ENCODE measurements at regions not wholly inside any gene's neighbourhood (a gene's known extent, or its start where the extent isn't known, plus 50 kb on each side); places are given as distances from the start of the nearest gene placed in this dataset.
"Not testable (repeated sequence)": the region's sequence is repeated elsewhere in the genome, so short reads cannot be mapped to it uniquely, and the experiment has no call there.

DNA sequence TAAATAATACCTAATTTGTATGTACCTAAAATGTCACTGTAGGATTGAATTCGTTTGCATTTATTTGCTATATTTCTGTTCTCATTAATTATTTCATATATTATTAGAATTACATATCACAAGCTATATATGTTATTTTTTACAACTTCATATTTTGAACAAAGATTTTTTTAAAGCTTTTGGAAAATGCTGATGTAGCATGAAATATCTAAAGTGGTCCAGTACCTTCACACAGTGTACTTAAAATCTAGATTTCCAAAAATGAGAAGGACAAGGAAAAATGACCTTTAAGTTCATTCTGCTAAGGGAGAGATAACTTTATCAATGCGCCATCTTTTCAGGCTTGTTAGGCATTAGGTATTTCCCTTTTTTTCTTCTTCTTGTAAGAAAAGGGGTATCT lies 71.8 kb downstream of the LARP7 start:
- DNase-seq (ENCODE audit: extremely low read depth, low read depth) = no peak

DNA sequence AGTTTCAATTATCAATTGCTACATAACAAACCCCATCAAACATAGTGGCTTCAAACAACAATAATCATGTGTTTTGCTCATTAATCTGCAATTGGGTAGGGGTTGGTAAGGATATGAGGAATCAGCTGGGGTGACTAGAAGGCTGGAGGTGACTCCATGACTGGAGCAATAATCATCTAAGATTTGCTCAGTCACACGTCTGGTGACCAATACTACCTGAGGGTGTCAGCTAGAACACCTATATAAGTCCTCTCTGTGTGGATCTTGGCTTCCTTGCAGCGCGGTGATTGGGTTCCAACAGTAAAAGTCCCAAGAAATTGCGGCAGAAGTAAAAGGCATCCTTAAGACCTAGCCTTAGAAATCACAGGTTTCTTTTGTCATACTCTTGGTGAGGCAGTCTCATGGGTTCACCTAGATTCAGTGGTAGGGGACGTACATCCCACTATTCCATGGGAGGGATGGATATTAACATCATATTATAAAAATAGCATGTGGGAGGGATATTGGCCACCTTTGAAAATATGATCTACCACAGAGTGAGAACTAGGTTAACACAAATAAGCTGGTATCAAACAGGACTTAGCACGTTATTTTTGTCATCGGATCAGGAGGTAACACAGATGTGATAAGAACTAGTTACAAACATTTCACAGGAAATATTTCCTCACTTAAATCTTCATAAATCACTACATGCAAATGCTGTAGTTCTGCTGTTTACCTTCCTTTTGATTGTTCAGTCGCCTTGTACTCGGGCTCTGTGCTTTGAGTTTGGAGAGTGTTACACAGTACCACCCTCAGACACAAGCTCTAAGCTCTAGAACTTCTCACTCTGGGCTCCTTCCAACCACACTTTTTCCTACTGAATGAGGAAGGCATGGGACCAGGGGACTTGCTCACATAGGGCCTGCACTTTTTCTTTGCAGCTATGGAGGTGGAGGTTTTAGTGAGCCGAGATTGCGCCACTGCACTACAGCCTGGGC lies 78.3 kb downstream of the LARP7 start:
- DNase-seq (ENCODE audit: extremely low read depth, low read depth) = no peak

DNA sequence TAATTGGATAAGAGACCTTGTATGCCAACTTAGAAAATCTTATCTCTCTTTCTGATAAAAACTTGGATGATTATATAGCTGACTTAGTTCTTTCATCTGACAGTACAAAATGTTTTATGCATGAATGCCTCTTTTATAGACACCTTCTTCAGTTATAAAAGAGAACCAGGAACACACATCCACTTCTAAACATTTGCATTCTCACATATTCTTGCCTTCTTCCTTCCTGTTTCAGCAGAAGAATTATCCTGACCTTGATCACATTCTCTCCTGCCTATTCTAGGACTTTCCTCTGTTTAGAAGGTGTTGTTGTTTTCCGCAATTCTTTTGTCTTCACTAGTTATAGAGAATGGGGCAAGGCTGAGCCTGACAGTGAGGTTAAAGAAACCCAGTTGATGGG lies 80.9 kb downstream of the LARP7 start:
- no peak for DNase-seq (ENCODE audit: extremely low read depth, low read depth)

DNA sequence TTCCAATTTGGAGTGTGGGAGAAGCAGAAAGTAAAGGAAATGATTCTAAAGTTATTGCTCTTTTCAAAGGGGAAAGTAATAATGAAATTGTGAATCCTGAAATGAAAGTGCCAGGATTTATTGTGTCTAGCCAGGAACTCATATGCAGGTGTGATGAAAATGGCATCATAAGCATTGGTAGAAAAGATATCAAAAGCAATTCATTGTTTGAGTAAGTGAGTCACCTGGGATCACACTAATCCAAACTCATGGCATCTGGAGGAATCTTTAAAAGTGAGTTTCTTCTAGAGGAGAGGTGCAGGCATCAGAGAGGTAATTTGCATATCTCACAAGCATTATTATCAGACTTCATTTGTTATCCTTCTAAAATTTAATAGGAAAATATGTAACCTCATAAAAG lies 84.7 kb downstream of the LARP7 start:
- DNase-seq (ENCODE audit: extremely low read depth, low read depth) = no peak

DNA sequence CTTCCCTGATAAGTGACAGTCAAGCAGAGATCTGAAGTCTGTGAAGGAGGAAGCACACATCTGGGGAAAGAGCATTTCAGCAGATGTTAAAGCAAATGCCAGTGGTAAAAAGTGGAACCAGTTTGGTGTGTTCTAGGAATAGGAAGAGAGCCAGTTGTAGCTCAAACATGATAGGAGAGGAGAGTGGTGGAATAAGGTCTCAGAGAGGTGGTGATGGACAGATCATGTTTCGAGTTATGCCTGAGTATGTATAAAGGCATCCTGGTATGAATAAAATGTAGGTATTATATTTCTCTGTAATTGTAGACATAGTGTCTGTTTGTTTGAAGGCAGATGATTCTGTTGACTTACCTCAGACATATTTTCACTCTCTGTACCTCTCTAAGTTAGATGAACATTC lies 89.1 kb downstream of the LARP7 start:
- no peak for DNase-seq (ENCODE audit: extremely low read depth, low read depth)

DNA sequence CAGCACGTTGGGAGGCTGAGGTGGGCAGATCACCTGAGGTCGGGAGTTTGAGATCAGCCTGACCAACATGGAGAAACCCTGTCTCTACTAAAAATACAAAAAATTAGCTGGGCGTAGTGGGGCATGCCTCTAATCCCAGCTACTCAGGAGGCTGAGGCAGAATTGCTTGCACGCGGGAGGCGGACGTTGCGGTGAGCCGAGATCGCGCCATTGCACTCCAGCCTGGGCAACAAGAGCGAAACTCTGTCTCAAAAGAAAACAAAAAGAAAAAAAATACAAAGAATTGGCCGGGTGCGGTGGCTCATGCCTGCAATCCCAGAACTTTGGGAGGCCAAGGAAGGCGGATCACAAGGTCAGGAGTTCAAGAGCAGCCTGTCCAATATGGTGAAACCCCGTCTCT lies 90.8 kb downstream of the LARP7 start:
- DNase-seq (ENCODE audit: extremely low read depth, low read depth) = not testable (repeated sequence)

DNA sequence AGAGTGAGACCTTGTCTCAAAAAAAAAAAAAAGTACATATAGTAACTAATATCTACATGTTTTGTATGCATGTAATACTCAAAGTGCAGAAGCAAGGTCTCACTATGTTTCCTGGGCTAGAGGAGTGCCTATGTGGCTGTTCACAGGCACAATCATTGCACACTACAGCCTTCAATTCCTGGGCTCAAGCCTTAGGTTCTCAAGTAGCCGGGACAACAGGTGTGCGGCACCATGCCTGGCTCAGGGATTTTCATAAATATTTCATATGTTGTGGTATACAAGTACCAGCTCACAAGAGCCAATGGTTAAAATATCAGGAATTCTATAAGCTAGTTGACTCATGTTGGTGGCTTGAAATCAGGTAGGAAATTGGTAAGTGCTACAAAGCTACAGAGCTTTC lies 94.8 kb downstream of the LARP7 start:
- no peak for DNase-seq (ENCODE audit: extremely low read depth, low read depth)

DNA sequence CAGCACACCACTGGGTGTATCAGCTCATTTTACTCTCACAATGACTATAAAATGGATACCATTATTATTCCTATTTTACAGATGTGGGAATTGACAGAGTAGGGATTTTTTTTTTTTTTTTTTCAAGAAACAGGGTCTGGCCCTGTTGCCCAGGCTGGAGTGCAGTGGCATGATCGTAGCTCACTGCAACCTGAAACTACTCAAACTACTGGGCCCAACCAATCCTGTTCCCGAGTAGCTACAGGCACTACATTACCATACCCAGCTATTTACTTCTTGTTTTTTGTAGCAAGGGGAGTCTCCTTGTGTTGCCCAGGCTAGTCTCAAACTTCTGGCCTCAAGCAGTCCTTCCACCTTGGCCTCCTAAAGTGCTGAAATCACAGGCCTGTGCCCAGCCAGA lies 95.2 kb downstream of the LARP7 start:
- no peak for DNase-seq (ENCODE audit: extremely low read depth, low read depth)

DNA sequence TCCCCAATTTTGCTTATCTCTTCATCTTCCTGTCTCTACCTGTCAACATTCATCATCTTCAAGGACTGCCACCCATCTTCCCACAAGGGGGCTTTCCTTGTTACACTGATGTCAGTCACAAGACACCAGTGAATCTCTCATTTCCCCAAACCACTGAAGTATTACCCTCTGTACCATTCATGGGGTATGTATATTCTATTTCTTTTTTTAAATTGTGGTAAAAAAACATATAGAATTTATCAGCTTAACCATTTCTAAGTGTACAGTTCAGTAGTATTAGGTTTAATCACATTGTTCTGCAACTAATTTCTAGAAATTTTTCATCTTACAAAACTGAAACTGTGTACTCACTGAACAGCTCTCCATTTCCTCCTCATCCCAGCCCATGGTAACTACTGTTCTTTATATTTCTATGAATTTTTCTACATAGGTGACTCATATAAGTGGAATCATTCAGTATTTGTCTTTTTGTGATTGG lies 98.6 kb downstream of the LARP7 start:
- no peak for DNase-seq (ENCODE audit: extremely low read depth, low read depth)

DNA sequence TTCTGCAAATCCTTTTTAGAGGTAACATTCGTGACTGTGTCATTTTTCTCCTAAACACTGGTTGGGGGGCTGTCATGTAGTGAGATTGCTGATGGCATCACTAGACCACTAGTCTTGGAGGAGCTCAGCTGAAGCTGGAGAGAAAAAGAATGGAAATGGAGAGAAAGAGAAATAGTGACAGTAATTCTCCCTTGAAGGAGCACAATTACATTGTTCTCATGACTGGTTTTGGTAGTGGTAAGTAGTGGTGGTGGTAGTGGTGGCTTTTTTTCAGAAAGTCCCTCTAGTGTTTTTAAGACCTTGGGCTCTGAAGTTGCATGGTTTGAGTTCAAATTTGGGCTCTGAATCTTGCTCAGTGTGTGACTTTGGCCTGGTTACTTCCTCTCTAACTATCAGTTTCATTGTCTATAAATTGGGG lies 99.8 kb downstream of the LARP7 start:
- no peak for DNase-seq (ENCODE audit: extremely low read depth, low read depth)

DNA sequence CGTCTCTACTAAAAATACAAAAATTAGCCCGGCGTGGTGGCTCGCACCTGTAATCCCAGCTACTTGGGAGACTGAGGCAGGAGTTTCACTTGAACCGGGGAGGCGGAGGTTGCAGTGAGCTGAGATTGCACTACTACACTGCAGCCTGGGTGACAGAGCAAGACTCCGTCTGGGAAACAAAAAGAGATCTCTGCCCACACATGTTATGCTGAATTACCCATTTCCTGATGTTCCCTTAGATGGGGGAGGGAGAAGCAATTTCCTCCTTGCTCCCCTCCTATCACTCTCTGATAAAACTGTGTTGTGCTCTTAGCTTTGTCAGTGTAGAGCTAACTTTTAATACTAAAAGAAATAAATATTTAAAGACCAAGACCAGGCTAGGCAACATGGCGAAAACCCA lies 102.5 kb downstream of the LARP7 start:
- no peak for DNase-seq (ENCODE audit: extremely low read depth, low read depth)

DNA sequence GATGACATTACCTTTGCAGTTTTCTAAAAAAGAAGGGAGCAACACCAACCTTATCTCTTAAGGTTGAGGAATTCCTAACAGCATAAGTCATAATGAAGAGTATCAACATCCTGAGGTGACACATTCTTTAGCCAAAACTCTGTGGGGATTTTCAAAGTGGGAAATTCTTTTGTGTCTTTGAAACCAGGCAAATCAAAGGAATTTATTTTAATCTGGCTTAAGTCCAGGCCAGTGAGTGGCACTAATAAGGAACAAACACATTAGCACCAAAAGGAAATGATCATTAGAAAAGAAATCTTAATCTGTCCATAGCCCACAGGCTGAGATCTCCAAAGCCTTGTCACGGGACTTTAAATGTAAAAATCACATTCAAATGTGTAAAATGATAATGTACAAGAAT lies 110.1 kb downstream of the LARP7 start:
- DNase-seq (ENCODE audit: extremely low read depth, low read depth) = no peak

DNA sequence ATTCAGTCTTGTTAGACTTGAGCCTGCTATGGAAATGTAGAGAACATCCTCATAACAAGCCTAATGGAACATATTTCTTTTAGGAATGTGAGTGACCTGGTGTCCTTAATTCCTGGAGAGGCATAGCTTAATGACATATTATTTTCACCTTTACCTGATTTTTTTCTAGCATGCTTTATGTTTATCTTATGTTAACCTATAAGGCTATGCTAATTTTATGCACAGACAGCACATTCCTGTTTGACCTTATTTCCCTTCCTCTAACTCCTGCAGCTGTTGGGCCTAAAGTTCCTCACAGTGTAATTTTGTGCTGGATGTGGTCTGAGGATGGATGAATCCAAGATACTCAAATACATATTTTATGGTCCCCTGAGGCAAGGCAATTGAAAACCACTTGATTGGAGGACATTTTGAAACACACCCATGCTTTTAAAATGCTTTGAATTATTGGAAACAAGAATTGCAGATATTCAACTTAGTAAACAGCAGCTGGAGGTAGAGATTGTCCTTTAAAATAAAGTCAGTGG lies 111.5 kb downstream of the LARP7 start:
- no peak for DNase-seq (ENCODE audit: extremely low read depth, low read depth)

DNA sequence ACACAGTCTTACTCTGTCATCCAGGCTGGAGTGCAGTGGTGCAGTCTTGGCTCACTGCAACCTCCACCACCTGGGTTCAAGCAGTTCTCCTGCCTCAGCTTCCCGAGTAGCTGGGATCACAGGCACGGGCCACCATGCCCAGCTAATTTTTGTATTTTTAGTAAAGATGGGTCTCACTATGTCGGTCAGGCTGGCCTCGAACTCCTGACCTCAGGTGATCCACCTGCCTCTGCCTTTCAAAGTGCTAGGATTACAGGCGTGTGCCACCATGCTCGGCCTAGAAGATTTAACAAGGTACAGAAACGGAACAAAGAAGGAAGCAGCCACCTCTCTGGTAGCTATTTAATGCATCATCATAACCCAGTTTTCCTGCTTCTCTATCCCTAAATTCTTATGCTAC lies 113.8 kb downstream of the LARP7 start:
- not testable (repeated sequence) for DNase-seq (ENCODE audit: extremely low read depth, low read depth)

DNA sequence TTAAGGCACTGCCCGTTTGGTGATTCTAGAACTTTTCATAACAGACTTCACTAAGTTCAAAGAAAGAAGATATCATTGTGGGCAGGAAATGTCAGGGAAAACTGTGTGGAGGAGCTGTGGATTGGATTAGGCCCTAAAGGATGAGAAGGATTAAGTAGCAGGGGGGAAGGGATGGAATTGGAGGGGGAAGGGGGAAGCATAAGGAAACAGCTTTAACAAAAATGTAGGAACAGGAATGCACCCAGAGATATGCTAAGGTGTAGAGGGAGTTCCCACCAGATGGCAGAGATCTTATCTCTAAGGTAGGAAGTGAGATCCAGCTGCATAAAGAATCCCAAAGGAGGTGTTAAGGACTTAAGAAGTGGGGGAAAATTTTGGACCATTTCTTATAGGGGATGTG lies 114.5 kb downstream of the LARP7 start:
- DNase-seq (ENCODE audit: extremely low read depth, low read depth) = no peak

DNA sequence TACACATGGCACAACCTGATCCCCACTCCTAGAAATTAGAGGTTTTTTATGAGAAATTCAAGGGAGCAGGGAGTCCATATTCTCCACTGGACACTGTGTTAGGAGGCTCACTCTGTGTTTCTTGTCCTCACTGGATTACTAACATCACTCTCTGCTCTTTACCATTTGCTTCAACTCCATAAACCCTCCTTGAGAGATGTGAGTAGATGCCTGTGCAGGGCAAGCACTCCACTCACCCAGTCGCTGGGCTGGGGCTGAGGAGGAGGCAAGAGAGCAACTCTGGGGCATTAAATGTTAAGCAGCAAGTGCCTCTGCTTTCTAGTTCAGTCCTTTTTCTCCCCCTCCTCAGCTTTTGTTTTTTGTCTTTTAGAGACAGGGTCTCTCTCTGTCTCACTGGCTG lies 115.1 kb downstream of the LARP7 start:
- DNase-seq (ENCODE audit: extremely low read depth, low read depth) = no peak

DNA sequence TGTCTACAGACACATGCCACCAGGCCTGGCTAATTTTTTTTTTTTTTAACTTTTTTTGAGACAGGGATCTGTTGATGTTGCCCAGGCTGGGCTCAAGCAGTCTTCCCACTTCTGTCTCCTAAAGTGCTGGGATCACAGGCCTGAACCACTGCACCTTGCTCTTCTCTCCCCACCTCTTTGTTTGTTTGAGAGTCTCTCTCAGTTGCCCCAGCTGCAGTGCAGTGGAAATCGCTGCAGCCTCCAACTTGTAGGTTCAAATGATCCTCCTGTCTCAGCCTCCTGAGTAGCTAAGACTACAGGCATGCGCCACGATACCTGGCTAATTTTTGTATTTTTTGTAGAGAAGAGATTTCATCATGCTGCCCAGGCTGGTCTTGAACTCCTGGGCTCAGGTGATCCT lies 115.6 kb downstream of the LARP7 start:
- no peak for DNase-seq (ENCODE audit: extremely low read depth, low read depth)

DNA sequence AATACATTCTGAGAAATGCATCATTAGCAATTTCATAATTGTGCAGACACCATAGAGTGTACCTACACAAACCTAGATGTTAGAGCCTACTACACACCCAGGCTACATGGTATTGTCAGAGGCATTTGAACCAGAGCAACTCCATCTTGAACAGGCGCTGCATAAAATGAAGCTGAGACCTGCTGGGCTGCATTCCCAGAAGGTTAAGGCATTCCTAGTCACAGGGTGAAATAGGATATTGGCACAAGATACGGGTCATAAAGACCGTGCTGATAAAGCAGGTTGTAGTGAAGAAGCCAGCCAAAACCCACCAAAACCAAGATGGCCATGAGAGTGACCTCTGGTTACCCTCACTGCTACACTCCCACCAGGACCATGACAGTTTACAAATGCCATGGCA lies 116.4 kb downstream of the LARP7 start:
- DNase-seq (ENCODE audit: extremely low read depth, low read depth) = no peak

DNA sequence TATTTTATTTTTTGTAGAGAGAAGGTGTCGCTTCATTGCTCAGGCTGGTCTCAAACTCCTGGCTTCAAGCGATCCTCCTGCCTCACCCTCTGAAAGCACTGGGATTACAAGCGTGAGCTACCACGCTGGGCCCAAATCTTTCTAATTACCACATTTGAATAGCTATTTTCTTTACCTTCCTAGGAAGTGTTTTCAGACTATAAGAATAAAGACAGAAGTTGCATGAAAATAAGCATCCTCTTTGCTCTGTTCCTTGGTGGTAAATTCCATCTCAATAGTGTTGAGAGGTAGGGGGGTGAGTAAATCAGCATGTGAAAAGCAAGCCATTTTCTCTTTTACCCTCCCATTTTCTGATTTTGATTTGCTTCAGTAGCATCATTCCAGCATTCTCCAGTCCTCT lies 122.4 kb downstream of the LARP7 start:
- no peak for DNase-seq (ENCODE audit: extremely low read depth, low read depth)

DNA sequence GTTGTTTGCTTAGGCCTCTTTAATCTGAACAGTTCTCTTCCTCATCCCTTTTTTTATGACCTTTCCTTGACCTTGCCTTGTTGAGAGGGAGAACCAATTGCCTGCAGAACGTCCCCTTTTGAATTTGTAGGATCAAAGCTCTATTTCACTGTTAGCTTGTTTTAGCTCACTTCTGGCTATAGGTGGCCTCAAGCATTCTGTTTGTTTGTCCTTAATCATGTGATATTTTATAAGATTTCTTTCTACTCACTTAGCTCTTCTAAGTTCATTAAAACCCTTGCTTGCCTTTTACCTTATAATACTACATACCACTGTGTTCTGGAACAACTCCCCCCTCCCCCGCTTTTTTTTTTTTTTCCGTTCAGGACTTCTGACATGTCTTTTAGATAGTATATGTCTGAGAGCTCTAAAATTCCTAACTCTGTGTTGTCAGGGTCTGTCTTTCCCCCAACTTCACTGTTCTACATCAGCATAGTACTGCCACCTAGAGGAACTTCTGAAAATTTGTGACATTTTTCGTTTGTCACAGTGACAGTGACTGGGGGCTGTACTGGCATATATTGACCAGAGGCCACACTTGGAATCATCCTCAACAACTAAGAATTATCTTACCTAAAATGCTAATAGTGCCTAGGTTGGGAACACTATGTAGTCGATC lies 128.5 kb downstream of the LARP7 start:
- DNase-seq (ENCODE audit: extremely low read depth, low read depth) = no peak

DNA sequence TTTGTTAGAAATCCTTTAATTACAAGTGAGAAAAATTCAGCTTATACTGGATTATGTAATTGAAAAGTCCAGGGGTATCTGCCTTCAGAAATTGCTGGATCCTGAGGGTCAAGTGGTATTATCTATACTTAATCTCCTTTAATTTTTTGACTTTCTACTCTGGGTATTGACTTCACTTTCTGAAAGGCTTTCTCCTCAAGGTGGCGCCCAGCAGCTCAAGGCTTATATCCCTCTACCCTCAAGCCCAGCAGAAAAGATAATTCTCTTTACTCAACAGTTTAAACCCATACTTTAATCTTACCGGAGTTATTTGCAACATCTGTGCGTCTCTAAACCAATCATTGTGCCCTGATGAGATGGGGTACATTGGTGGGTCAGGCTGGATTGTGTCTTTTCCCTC lies 129.5 kb downstream of the LARP7 start:
- no peak for DNase-seq (ENCODE audit: extremely low read depth, low read depth)

DNA sequence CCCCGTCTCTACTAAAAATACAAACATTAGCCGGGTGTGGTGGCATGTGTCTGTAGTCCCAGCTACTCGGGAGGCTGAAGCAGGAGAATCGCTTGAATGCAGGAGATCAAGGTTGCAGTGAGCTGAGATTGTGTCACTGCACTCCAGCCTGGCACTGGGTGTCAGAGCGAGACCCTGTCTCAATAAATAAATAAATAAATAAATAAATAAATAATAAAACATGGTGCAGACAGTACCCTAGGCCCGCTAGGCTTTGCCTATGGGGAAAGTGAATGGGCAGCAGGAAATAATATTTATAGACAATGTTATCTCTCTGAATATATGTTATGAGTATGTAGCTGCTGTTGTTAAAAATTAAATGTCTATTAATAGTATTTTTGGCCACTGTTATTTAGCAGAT lies 130.4 kb downstream of the LARP7 start:
- no peak for DNase-seq (ENCODE audit: extremely low read depth, low read depth)

Measured in NCI-H460 (cell line).